SK-N-MC (cell line): ENCODE measurements at regions not wholly inside any gene's neighbourhood (a gene's known extent, or its start where the extent isn't known, plus 50 kb on each side); places are given as distances from the start of the nearest gene placed in this dataset.
"Not testable (repeated sequence)": the region's sequence is repeated elsewhere in the genome, so short reads cannot be mapped to it uniquely, and the experiment has no call there.

Experiments used
- EZH2 ChIP-seq: fragments of 200-600 bp; sonication (generic); IDR thresholded peaks from one replicate; pipeline ENCODE4 v1.6.1; 2017; ENCODE audit warnings: antibody characterized with exemption
- POLR2AphosphoS5 ChIP-seq: IDR thresholded peaks from 2 replicates; pipeline ENCODE4 v1.6.1; 2012; ENCODE audit warnings: mild to moderate bottlenecking, low read depth, low read length, borderline replicate concordance

- not testable (repeated sequence) for TF ChIP-seq POLR2AphosphoS5, EZH2
These were observed 1380.4 kb upstream of the SLC39A10 start for GRCh38 chr2:194276667-194277066.
